GM12891 (cell line): ENCODE measurements at regions not wholly inside any gene's neighbourhood (a gene's known extent, or its start where the extent isn't known, plus 50 kb on each side); places are given as distances from the start of the nearest gene placed in this dataset.

ENCODE experiments used
- POLR2A ChIP-seq: IDR thresholded peaks from 2 replicates; pipeline ENCODE4 v1.6.1; 2011; ENCODE audit warnings: low read depth, low read length, control low read depth
- POLR2AphosphoS5 ChIP-seq: IDR thresholded peaks from 2 replicates; pipeline ENCODE4 v1.6.1; 2011; ENCODE audit warnings: low read depth, low read length, control low read depth
- POU2F2 ChIP-seq: IDR thresholded peaks from 2 replicates; pipeline ENCODE4 v1.6.1; 2011; ENCODE audit warnings: low read depth, mild to moderate bottlenecking, control low read depth, low read length, moderate library complexity
- SPI1 ChIP-seq: IDR thresholded peaks from 2 replicates; pipeline ENCODE4 v1.6.1; 2011; ENCODE audit warnings: low read depth, low read length, control low read depth
- TAF1 ChIP-seq: IDR thresholded peaks from 2 replicates; pipeline ENCODE4 v1.6.1; 2011; ENCODE audit warnings: low read depth, low read length, control low read depth

- TF ChIP-seq POLR2A, result no peak
- TF ChIP-seq TAF1, result no peak
- TF ChIP-seq POLR2AphosphoS5, result no peak
- no peak for TF ChIP-seq SPI1
- TF ChIP-seq POU2F2, result no peak
These were observed 329.2 kb downstream of the DSC3 start for GRCh38 chr18:30713299-30713698.
